GM21619 (cell line): ENCODE measurements at regions not wholly inside any gene's neighbourhood (a gene's known extent, or its start where the extent isn't known, plus 50 kb on each side); places are given as distances from the start of the nearest gene placed in this dataset.

Experiments used
- ATAC-seq: cut with Tn5 transposase; IDR thresholded peaks from one replicate; pipeline ENCODE4 v1.9.1; 2021; ENCODE audit not compliant: unreplicated experiment

- ATAC-seq, result no peak
These were observed 63.8 kb upstream of the RXFP2 start for GRCh38 chr13:31675440-31675953.

GRCh38 chr13:31681133-31681532, 58.2 kb upstream of the RXFP2 start:
- no peak for ATAC-seq

- no peak for ATAC-seq
These were observed 54.9 kb upstream of the RXFP2 start for GRCh38 chr13:31684466-31684865.

- ATAC-seq, result no peak
These were observed 52.5 kb upstream of the RXFP2 start for GRCh38 chr13:31686670-31687425.
